T-helper 2 cell (primary cell): ENCODE measurements at regions not wholly inside any gene's neighbourhood (a gene's known extent, or its start where the extent isn't known, plus 50 kb on each side); places are given as distances from the start of the nearest gene placed in this dataset.
"Not testable (repeated sequence)": the region's sequence is repeated elsewhere in the genome, so short reads cannot be mapped to it uniquely, and the experiment has no call there.

Source experiments
- DNase-seq, 5 experiments: peaks; one replicate each; pipeline versions ENCODE4 v3.0.0 to v3.0.0-alpha.2; 2012 to 2022

DNA sequence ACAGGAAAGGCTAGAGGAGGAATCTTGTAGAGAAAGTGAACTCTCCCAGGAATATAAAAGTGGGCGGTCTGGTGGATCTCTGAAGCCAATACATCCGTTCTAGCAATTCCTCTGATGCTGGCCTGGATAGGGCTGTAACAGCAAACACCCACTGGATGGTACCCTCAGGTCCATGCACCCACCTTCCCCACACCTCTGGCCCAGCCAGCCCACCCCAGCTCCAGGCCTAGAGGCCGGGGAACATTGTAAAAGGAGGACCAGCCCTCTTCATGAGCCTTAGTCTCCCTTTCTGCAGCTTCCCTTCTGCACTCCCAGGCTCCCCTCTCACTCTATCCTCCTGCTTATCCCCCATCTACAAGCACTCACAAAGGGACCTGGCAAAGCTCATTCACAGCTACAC lies 443.9 kb downstream of the BUD13 start:
- DNase-seq = no peak

DNA sequence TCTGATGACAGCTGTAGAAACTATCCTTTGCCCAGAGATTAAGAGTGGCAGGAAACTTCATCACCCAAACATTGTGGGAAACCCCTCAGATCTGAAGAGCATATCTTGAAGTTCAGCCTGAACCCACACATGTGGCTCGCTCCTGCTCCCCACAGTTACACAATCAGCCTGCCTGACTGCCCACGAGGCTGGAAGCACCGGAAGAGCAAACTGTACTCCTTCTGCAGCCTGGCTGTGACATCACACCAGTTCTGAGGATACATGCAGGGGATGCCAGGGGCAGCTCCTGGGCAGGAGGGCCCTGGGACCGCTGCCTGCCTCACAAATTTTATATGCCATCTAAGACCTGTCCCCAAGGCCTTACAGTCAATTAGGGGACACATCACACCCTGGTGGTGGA lies 444.4 kb downstream of the BUD13 start:
- DNase-seq = no peak

DNA sequence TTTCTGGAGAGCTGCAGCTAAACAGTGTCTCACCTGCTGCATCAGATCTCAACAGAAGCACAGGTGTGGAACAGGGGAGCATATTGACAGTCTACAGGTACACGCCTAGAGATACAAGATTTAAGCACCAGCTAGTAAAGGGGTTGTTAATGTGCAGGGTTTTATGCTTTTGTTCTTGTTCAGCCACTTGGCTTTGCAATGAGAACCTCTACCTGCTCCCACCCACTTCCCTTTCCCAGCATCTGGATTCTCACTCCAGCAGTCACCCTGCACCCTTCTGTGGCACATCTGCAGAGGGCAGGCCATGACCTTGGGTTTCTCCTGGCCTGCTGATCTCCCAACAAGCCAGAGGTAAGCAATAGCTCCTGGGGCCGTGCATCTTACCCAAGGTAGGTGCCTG lies 446.6 kb downstream of the BUD13 start:
- no peak for DNase-seq

DNA sequence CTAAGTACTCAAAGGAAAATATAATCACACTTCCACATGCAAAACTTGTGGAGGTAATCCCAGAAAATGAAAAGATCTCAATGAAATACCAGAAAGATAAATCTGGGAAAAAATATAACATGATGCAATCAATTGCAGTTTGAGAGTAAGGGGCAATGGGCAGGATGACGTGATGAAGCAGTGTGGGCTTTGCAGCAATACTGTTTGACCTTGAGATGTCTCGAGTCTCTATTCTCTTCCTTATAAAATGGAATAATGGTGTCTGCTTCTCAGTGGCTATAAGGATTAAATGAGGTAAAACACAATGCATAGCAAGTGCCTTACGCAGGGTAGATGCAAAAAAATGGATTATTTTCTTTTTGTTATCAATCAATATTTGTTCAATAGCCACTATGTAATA lies 447.5 kb downstream of the BUD13 start:
- DNase-seq = no peak

DNA sequence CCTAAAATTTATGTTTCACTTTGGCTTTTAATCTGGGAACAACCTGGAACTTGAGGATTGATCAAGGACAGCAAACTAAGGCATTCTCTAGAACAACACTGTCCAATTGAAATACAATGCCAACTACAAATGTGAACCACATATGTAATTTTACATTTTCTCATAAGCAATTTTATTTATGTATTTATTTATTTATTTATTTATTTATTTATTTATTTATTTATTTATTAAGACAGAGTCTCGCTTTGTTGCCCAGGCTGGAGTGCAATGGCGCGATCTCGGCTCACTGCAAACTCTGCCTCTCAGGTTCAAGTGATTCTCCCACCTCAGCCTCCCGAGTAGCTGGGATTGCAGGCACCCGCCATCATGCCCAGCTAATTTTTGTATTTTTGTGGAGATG lies 448.7 kb downstream of the BUD13 start:
- DNase-seq = not testable (repeated sequence)

DNA sequence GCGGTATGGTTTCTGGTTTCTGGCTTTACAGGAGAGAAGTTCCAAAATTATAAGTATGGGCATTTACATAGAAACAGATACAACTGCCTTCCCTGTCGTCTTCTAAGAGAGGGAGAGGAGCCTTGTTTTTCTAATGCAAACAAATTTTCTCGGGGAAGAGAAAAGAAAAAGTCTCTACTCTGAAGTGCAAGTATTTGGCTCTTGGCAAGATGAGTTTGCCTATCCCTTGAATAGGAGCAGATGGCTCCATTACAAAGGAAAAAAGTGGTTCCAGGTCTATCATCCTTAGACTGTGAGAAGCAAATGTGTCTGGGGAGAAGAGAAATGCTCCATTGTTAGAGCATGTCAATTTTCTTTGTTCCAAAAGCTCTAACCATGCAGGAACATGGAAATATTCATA lies 455.6 kb downstream of the BUD13 start:
- no peak for DNase-seq

DNA sequence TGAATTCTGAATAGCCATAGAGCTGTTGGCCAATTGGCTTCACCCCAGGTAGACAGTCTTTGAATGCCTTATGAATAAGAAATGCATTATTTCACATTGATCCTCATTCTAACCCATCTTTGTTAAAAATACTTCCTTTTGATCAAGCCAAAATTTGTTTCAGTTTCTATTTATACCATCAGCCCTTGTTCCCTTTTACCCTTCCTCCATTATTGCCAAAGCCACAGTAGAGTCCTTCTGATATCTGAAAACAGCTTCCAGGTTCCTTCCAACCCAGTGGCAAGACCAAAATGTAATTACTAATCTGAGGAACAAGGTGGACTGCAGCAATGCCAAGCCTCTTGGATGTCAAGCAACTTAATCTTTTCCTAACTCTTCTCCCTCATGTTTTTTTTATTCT lies 458.8 kb downstream of the BUD13 start:
- no peak for DNase-seq

DNA sequence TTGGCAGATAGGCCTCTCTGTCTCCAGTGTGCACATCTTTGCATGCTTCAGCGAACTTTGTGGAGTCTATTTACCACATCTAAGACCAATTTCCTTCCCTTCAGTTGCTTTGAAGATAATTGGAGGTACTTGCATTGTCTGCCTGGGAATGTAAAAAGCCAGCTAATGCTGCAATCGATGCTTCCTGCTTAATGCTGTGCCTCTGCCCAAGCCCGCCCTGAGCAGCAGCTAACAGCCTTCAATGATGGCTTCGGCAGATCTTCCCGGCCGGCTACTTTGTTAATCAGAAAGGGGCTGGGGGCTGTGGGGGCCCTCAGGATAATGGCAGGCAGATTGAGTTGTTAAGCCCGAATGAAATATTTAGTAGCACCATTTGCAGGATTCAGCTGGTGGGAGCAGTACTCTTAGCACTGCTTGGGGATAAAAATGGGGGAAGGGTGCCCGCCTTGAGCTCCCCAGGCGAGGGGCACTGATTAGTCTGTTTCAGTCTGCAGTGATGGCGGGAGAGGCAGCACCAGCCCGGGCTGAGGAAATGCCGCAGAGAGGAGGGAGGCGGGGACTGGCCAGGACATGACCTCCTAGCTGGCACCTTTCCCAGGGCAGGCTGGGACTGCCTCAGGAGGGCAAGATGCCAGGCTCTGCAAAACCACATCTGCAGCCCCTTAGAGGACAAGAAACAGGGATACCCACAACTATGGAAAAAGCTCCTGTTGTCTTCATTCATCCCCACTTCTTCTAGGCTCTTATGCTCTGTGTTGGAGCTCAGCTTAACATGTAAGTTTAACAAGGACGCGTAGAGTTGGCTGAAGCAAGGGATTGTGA lies 460.0 kb downstream of the BUD13 start:
- DNase-seq = no peak

DNA sequence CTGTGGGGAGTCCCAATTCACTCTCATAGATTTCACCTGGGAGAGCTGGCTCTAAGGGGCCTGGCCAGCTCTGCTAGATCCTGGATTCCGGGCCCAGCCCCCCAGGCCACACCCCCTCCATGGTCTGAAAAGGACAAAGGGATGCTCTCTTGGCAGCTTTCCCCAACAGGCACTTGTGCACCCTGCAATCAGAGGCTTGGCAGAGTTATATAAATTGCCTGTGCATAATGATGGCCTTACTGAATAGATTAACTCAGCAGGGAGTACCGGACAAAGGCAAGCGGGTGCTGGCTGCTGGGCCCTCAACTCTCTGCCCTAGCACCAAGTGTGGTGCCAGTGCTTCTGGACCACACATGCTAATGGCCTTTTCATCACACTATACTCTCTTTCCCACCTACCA lies 461.6 kb downstream of the BUD13 start:
- DNase-seq = no peak

DNA sequence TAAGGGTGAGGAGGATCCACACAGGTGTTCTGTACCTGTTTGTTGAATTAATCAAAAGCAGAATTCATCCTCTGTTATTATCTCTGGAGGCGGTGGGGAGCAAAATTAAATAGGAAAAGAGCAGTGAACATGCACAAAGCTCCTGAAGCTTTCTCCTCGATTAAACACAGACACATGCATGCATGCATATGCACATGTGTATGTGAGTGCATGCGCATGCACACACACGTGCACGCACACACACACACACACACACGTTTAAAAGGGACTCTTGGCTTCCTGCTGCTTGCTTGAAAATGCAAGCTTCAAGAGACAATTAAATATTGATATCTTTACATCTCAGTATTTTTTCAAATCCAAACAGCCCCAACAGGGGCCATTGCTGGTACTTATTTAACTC lies 462.1 kb downstream of the BUD13 start:
- DNase-seq = no peak

DNA sequence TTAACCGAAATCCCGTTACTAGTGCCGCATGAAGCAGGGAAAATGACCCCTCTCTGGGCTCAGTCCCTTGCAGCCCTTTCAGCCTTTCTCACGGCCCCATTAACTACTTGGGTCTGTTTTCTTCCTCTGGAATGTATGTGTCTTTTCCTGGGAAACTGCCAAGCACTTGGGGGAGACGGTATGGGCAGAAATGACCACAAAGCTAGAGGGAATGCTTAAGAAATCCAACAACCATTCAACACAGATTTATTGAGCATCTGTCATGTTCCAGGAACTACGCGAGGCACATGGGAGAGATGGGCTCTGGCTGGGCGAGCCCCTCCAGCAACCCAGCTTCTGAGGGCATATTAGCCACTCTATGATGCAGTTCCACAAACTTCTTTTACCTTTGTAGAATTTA lies 462.6 kb downstream of the BUD13 start:
- DNase-seq = no peak

DNA sequence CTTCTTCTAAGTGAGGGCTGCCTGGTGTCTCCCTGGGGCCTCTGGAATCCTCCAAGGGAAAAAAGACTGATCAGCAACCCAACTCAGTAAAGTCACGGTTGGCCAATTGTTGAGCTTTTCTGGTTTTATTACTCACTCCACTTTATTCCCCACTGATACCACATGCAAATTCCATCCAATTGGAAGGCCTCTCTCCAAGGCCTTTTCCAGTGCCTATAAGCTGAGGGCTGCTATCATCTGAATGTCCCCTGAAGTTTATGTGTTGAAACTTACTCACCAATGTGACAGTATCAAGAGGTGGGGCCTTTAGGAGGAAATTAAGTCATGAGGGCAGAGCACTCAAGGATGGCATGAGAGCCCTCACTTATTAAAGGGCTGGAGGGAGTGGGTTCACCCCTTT lies 463.3 kb downstream of the BUD13 start:
- DNase-seq = no peak

DNA sequence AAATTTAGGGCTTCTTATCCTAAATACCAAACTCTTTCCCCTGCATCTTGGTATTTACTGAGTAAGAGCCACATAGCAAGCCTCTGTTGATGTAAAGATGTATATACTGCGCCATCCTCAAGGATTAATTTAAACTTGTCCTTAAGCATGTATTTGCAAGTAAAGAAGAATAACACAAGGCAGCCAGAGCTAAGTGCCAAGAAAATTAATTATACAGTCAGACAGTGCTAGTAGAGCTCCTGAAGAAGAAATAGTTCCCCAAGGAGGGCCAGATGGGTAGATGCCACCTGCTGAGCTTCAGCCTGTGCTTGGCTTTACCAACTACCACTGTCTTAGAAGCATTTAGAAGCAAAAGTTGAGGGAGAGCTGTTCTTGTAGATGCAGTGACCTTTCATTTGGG lies 470.0 kb downstream of the BUD13 start:
- no peak for DNase-seq

DNA sequence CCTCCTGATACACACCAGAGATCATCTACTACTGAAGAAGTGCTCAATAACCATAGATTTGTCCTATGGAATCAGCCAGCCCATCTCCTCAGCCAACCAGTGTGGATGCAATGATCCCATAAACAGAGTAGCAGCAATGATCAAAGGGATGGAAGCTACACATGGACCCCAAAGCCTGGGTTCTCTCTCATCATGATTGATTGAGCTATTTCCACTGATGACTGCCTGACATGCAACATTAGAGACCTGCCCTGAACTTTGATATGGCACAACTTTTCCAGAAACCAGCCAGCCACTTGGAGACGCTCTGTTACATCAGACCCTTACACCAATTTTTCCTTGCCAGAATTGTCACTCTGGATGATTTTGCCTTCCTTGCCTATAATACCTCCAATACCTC lies 471.6 kb downstream of the BUD13 start:
- DNase-seq = no peak

DNA sequence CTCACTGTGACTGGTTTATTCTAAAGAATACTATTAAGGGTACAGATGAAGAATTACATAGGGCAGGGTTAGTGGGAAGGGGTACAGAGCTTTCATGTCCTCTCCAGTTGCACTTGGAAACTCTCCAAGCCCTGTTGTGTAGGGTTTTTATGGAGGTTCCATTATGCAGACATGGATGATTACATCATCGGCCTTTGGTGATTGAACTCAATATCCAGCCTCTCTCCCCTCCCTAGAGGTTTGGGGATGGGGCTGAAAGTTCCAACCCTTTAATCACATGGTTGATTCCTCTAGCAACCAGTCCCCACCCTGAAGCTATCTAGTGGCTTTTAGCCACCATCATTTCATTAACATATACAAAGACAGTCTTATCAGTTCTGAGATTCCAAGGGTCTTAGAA lies 472.6 kb downstream of the BUD13 start:
- no peak for DNase-seq

DNA sequence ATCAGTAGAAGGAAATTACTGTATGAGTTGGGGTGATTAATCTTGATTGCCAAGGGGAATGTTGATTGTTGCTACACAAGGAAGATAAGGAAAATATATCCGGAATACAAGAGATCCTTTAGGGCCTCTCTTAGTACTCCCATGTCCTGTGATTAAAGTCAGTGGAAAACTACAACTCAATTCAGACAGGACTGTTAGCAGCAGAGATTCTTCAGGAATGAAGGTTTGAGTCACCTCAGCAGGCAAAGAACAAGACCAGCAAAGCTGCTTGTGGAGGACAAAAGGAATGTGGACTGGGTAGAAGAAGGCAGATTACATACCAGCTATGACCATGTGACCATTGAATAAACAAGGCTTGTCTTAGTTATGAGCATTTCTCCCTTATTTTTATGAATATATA lies 478.2 kb downstream of the BUD13 start:
- no peak for DNase-seq

DNA sequence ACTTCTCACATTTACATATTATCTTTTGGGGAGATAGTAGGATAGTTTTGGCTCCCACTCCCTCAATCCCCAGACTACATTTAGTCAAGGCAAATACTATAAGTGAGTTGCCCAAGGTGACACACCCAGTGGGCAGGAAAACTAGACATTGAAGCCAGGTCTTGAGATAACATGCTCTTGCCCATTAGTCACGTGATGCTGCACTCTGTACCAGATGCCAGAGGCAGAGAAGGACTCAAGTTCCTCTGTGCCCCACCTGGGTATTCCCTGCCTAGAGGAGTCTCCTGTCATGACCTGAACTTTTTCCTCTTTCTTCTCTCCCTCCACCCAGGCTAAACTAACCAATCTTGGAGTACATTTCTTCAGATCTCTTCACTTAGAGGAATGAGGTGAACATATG lies 484.9 kb downstream of the BUD13 start:
- DNase-seq = no peak

DNA sequence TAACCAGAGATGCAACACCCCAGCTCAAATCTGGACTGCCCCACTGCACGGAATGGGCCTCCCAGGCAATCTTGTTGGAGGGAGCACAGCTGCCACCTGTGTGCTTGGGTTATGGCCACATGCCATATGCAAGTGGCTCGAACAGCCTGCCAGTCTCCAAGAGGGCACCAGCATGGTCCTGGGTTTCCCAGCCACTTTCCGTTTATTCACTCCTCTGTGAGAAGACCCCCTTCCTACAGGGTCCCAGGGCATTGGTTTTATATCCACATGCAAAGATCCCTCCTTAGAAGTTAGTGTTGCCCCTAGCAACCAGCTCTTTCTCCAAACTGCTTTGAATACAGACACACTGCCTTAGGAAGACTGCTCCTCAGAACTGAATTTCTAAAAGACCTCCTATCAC lies 487.8 kb downstream of the BUD13 start:
- DNase-seq = no peak

DNA sequence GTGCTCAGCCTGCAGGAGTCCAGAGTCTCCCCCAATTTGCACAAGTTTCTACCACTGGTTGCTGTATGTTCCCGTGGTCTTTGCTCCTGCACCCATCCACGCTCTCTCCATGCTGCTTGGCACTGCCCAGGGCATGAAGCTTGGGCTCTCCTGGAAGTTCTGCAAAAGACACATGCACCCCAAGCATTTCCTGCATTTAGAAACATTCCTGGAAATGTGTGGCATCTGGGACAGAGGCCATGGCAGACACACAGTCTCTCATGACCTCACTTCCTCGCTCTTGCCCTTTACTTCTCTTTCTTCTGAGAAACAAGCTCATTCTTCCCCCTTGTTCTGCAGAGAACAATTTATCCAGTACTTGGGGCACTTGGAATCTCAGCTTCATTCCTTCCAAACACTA lies 489.5 kb downstream of the BUD13 start:
- DNase-seq = no peak

DNA sequence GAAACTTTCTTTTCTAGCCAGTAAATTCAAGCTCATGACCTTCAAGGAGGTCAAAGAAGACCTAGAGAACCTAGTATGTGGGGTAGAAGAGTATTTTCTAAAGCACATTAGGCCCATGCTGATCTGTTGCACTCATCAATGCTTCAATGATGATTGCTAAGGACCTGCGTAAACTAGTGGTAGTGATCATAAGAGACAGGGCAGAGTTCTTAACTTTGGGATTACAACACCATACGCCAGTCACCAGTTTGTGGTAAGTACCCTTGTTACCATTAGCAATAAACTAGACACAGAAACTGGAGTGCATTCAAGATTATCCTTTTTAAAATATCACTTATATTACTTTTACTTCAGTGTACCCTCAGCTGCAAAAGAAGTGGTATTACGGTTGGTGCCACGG lies 490.3 kb downstream of the BUD13 start:
- no peak for DNase-seq

DNA sequence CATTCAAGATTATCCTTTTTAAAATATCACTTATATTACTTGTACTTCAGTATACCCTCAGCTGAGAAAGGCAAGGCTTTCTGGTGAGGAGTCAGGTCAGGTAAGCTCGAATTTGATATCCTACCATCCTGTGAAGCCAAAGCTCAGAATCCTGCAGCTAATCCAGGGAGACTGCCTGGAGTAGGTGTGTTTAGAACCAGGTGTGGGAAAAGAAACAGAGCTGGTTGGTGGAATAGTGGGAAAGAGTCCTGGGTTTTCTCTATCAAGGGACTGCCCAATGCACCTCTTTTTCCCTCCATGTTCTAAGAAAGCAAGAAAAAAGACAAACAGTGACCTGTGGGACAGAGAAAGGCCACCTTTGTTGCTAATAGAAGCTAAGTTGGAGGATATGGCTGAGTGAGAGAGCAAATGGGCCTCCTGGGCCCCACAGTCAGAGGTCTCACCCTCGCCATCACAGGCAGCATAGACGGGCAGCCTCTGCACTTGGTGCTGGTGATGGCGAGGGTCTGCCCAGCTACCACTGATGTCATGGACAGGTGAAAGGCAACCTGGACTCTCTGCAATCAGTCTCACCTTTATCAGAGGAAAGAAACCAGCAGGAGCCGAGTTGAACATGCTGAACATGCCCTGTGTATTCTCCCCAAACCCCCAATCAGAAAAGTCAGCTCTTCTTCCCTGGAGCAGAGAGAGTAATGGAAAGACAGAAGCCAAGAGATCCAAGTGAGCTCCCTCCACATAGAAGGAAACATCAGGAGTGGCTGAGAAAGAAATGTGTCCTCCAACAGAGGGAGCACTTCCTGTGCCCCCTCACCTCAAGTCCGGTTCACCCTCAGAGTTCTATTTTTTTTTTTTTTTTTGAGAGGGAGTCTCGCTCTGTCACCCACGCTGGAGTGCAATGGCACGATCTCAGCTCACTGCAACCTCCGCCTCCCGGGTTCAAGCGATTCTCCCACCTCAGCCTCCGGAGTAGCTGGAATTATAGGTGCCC lies 491.3 kb downstream of the BUD13 start:
- DNase-seq = no peak

DNA sequence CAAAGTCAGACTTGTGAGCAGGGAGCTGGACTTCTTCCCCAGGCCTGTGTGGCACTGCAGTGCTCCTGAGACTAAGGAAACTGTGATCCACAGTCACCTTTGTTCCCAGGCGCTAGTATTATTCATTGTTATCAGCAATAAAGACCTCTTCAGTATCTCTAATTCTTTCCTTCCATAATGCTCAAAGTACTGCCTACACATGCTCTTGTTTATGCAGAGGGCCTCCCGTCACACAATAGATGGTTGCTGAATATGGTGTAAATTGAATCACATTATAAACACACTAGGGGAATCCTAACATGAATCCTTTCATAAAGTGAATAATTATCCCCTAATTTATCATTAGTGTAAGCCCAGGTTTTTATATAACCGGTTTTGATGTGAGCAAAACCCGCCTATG lies 493.3 kb downstream of the BUD13 start:
- no peak for DNase-seq

DNA sequence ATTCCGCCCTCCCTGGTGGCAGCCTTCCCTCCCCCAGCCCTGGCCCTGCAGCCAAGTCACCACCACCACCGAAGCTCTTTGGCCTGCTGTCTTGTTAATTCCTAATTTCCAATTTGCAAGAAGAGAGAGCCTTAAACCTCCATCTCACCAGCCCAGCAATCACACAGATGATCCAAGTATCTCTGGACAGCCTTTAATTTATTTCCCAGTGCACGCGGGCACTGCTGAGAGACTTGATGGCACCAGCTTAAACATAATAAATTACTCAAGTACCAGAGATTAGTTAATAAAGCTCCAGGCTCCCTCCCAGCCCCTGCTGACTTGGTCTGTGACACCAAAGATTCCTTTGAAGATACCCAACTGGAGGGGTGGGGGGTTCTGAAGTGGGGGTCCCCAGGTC lies 494.7 kb downstream of the BUD13 start:
- no peak for DNase-seq
